HG03342 (cell line): ENCODE measurements at regions not wholly inside any gene's neighbourhood (a gene's known extent, or its start where the extent isn't known, plus 50 kb on each side); places are given as distances from the start of the nearest gene placed in this dataset.
A peak's percentile ranks its signal among the peaks of the same experiment; 100 is the strongest.

ENCODE experiments used
- ATAC-seq: cut with Tn5 transposase; IDR thresholded peaks from one replicate; pipeline ENCODE4 v1.9.1; 2021; ENCODE audit warnings: mild to moderate bottlenecking, moderate library complexity; ENCODE audit not compliant: unreplicated experiment

GRCh38 chr1:59045137-59045536 is 251.8 kb upstream of the FGGY start:
- no peak for ATAC-seq

- no peak for ATAC-seq
Observed at GRCh38 chr1:59045636-59046035, 251.3 kb upstream of the FGGY start.

- ATAC-seq, result peak; percentile 9
Observed at GRCh38 chr1:59046134-59046533, 250.8 kb upstream of the FGGY start.

GRCh38 chr1:59046730-59047157 is 250.2 kb upstream of the FGGY start:
- peak; percentile 96 for ATAC-seq

- no peak for ATAC-seq
Observed at GRCh38 chr1:59051007-59051406, 245.9 kb upstream of the FGGY start.

- no peak for ATAC-seq
Observed at GRCh38 chr1:59052166-59052590, 244.7 kb upstream of the FGGY start.

- ATAC-seq, result no peak
Observed at GRCh38 chr1:59054172-59054571, 242.7 kb upstream of the FGGY start.

GRCh38 chr1:59055908-59056719 is 240.8 kb upstream of the FGGY start:
- ATAC-seq, result no peak

GRCh38 chr1:59057211-59057694 is 239.6 kb upstream of the FGGY start:
- no peak for ATAC-seq

GRCh38 chr1:59057796-59058195 is 239.1 kb upstream of the FGGY start:
- ATAC-seq, result no peak

- ATAC-seq, result no peak
Observed at GRCh38 chr1:59058665-59059439, 238.0 kb upstream of the FGGY start.

- ATAC-seq, result no peak
Observed at GRCh38 chr1:59061876-59062275, 235.0 kb upstream of the FGGY start.

GRCh38 chr1:59062743-59063142 is 234.2 kb upstream of the FGGY start:
- no peak for ATAC-seq

GRCh38 chr1:59063501-59063900 is 233.4 kb upstream of the FGGY start:
- no peak for ATAC-seq

- ATAC-seq, result no peak
Observed at GRCh38 chr1:59064592-59064991, 232.3 kb upstream of the FGGY start.

GRCh38 chr1:59066236-59066635 is 230.7 kb upstream of the FGGY start:
- ATAC-seq, result no peak

- no peak for ATAC-seq
Observed at GRCh38 chr1:59070610-59071009, 226.3 kb upstream of the FGGY start.

GRCh38 chr1:59071289-59071688 is 225.6 kb upstream of the FGGY start:
- ATAC-seq, result peak; percentile 59

- ATAC-seq, result no peak
Observed at GRCh38 chr1:59071876-59072582, 224.9 kb upstream of the FGGY start.

GRCh38 chr1:59072583-59072947 is 224.3 kb upstream of the FGGY start:
- no peak for ATAC-seq

GRCh38 chr1:59074598-59074997 is 222.3 kb upstream of the FGGY start:
- ATAC-seq, result no peak
